Mesendoderm (in vitro differentiated cells): ENCODE measurements at regions not wholly inside any gene's neighbourhood (a gene's known extent, or its start where the extent isn't known, plus 50 kb on each side); places are given as distances from the start of the nearest gene placed in this dataset.
A peak's percentile ranks its signal among the peaks of the same experiment; 100 is the strongest.

Experiments
- DNase-seq: peaks from one replicate; pipeline ENCODE4 v3.0.0; 2013
- H2AK5ac ChIP-seq: 2 replicates; pipeline ENCODE4 v1.6.1; 2013; ENCODE audit warnings: low read length, inconsistent platforms
- H2BK120ac ChIP-seq: 2 replicates; pipeline ENCODE4 v1.6.1; 2013; ENCODE audit warnings: low read depth, mild to moderate bottlenecking, low read length, moderate library complexity, mixed read lengths
- H2BK15ac ChIP-seq: replicated peaks from 2 replicates; pipeline ENCODE4 v1.6.1; 2013; ENCODE audit warnings: low read depth, mild to moderate bottlenecking, moderate library complexity
- H2BK5ac ChIP-seq: 2 replicates; pipeline ENCODE4 v1.6.1; 2013; ENCODE audit warnings: low read length, inconsistent platforms
- H3K18ac ChIP-seq: 2 replicates; pipeline ENCODE4 v1.6.1; 2013; ENCODE audit warnings: mild to moderate bottlenecking, low read length, mixed read lengths
- H3K23ac ChIP-seq: one replicate; pipeline ENCODE4 v1.6.1; 2013; ENCODE audit warnings: low read length
- H3K27ac ChIP-seq: 2 replicates; pipeline ENCODE4 v1.5.1; 2013; ENCODE audit warnings: low read depth, mild to moderate bottlenecking, inconsistent platforms, low read length, moderate library complexity
- H3K27me3 ChIP-seq: 2 replicates; pipeline ENCODE4 v1.6.1; 2013; ENCODE audit warnings: low read length, control low read depth, mild to moderate bottlenecking, inconsistent platforms; ENCODE audit not compliant: insufficient read depth, poor library complexity
- H3K36me3 ChIP-seq: 2 replicates; pipeline ENCODE4 v1.6.1; 2013; ENCODE audit warnings: low read length, inconsistent platforms; ENCODE audit not compliant: control insufficient read depth, insufficient read depth
- H3K4ac ChIP-seq: one replicate; pipeline ENCODE4 v1.6.1; 2013; ENCODE audit warnings: low read depth, mild to moderate bottlenecking, low read length, moderate library complexity
- H3K4me1 ChIP-seq: 2 replicates; pipeline ENCODE4 v1.6.1; 2013; ENCODE audit warnings: low read depth, low read length, inconsistent platforms; ENCODE audit not compliant: control insufficient read depth
- H3K4me2 ChIP-seq: 2 replicates; pipeline ENCODE4 v1.6.1; 2013; ENCODE audit warnings: low read length
- H3K4me3 ChIP-seq: 2 replicates; pipeline ENCODE4 v1.5.1; 2013; ENCODE audit warnings: mild to moderate bottlenecking, low read length
- H3K56ac ChIP-seq: one replicate; pipeline ENCODE4 v1.6.1; 2013; ENCODE audit warnings: low read length
- H3K79me1 ChIP-seq: 2 replicates; pipeline ENCODE4 v1.6.1; 2013; ENCODE audit warnings: low read length, inconsistent platforms
- H3K79me2 ChIP-seq: 2 replicates; pipeline ENCODE4 v1.6.1; 2013; ENCODE audit warnings: mild to moderate bottlenecking, low read length; ENCODE audit not compliant: control insufficient read depth, insufficient read depth
- H3K9ac ChIP-seq: 2 replicates; pipeline ENCODE4 v1.6.1; 2013; ENCODE audit warnings: low read length, inconsistent platforms
- H4K5ac ChIP-seq: one replicate; pipeline ENCODE4 v1.6.1; 2013; ENCODE audit warnings: low read length
- H4K8ac ChIP-seq: one replicate; pipeline ENCODE4 v1.6.1; 2013; ENCODE audit warnings: low read depth, mild to moderate bottlenecking, control low read depth, low read length, moderate library complexity
- WGBS: extraction: QIAGEN DNeasy Blood & Tissue Kit; methylation state at CpG from one replicate; pipeline ENCODE4 v1.1.7; 2013; ENCODE audit warnings: low lambda C conversion rate, missing lambda C conversion rate; ENCODE audit not compliant: insufficient coverage; ENCODE audit errors: extremely low coverage; 5-methylcytosine and 5-hydroxymethylcytosine counted together

- no peak overlapping the region for H3K56ac ChIP-seq
- H3K4ac ChIP-seq, result no peak overlapping the region
- H3K27ac ChIP-seq, result no peak overlapping the region
Observed at GRCh38 chr13:70703755-70704154, 595.5 kb upstream of the KLHL1 start.

GRCh38 chr13:70694996-70695715 is 586.9 kb upstream of the KLHL1 start:
- Histone ChIP-seq H4K8ac (no peak overlapping the region), H2AK5ac (no peak overlapping the region), H3K4me2 (no peak overlapping the region), H3K4me3 (no peak overlapping the region), H3K79me1 (no peaks in the 10 kb centered on the region), H3K27me3 (no peaks in the 10 kb centered on the region), H2BK5ac (no peak overlapping the region), H3K9ac (no peak overlapping the region), H3K36me3 (no peaks in the 10 kb centered on the region), H3K56ac (no peak overlapping the region), H3K27ac (no peak overlapping the region), H3K79me2 (no peaks in the 10 kb centered on the region), H3K4ac (no peak overlapping the region), H3K4me1 (no peaks in the 10 kb centered on the region), H2BK15ac (no peak overlapping the region), H3K18ac (no peak overlapping the region), H4K5ac (no peak overlapping the region), H3K23ac (no peak overlapping the region), H2BK120ac (no peak overlapping the region)
- DNase-seq, result no peak
- no CpG with 5 or more reads among the region's 3 CpGs for WGBS

More at GRCh38 chr13:70703755-70704154, 595.5 kb upstream of the KLHL1 start:
- H4K5ac ChIP-seq, result no peak overlapping the region
- H3K4me1 ChIP-seq, result no peaks in the 10 kb centered on the region
- no peaks in the 10 kb centered on the region for H3K36me3 ChIP-seq
- H4K8ac ChIP-seq, result no peak overlapping the region
- no peaks in the 10 kb centered on the region for H3K27me3 ChIP-seq
- H2BK15ac ChIP-seq, result no peak overlapping the region
- H3K23ac ChIP-seq, result no peak overlapping the region
- H3K18ac ChIP-seq, result no peak overlapping the region
- H3K9ac ChIP-seq, result no peak overlapping the region
- H3K4me3 ChIP-seq, result no peak overlapping the region
- no peak for DNase-seq
- H3K79me2 ChIP-seq, result no peaks in the 10 kb centered on the region
- no peak overlapping the region for H2BK5ac ChIP-seq
- H3K79me1 ChIP-seq, result no peaks in the 10 kb centered on the region
- no peak overlapping the region for H3K4me2 ChIP-seq
- no CpG with 5 or more reads among the region's 4 CpGs for WGBS
- no peak overlapping the region for H2AK5ac ChIP-seq
- H2BK120ac ChIP-seq, result no peak overlapping the region

DNA sequence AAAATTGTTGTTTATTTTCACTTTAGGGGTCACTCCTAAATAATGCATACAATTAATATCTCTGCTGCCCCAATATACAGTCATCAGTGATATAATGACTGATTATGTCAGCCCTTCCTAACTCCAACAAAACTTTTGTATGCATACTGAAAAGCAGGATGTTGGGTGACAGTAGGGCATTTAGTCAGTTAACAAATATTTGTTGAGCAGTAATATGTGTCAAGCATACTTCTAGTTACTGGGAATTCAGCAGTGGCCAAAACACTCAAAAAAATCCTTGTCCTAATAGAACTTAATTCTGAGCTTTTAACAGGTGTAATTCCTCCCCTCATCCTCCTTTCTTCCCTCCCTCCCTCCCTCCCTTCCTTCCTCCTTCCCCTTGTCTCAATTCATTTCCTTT is 560.7 kb upstream of the KLHL1 start:
- Histone ChIP-seq H4K8ac (no peak overlapping the region), H3K23ac (no peak overlapping the region), H3K4me1 (no peaks in the 10 kb centered on the region), H2BK120ac (no peak overlapping the region), H3K79me2 (no peaks in the 10 kb centered on the region), H3K56ac (no peak overlapping the region), H3K9ac (no peak overlapping the region), H2BK15ac (no peak overlapping the region), H3K27ac (no peak overlapping the region), H3K18ac (no peak overlapping the region), H3K4me2 (no peak overlapping the region), H3K36me3 (no peaks in the 10 kb centered on the region), H4K5ac (no peak overlapping the region), H3K4ac (no peak overlapping the region), H2AK5ac (no peak overlapping the region), H3K79me1 (no peaks in the 10 kb centered on the region), H3K27me3 (no peaks in the 10 kb centered on the region), H3K4me3 (no peak overlapping the region), H2BK5ac (no peak overlapping the region)
- DNase-seq, result no peak

DNA sequence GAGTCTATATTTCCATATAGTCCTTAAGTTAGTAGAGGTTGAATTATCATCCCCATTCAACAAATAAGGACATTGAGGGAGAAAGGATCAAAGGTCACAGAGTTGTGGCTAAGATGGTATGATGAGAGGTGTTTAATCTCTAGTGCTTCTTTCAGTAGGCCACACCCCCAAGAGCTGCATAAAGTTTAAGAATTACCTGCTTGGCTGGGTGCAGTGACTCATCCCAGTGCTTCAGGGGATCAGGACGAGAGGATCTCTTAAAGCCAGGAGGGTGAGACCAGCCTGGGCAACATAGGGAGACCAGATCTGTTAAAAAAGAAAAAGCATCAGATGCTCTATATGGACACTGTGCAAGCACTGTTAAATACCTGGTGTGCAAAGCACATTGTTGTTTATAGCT is 560.0 kb upstream of the KLHL1 start:
- no peak overlapping the region for H2BK120ac ChIP-seq
- no peaks in the 10 kb centered on the region for H3K36me3 ChIP-seq
- H4K5ac ChIP-seq, result no peak overlapping the region
- peak; percentile 79 for DNase-seq
- H3K79me1 ChIP-seq, result no peaks in the 10 kb centered on the region
- no peaks in the 10 kb centered on the region for H3K27me3 ChIP-seq
- H3K27ac ChIP-seq, result no peak overlapping the region
- no peak overlapping the region for H2BK15ac ChIP-seq
- no peak overlapping the region for H3K4ac ChIP-seq
- H3K4me3 ChIP-seq, result no peak overlapping the region
- no peak overlapping the region for H3K18ac ChIP-seq
- H3K56ac ChIP-seq, result no peak overlapping the region
- H2AK5ac ChIP-seq, result no peak overlapping the region
- H3K79me2 ChIP-seq, result no peaks in the 10 kb centered on the region
- no peak overlapping the region for H4K8ac ChIP-seq
- H3K9ac ChIP-seq, result no peak overlapping the region
- H2BK5ac ChIP-seq, result no peak overlapping the region
- no peak overlapping the region for H3K4me2 ChIP-seq
- no peaks in the 10 kb centered on the region for H3K4me1 ChIP-seq
- no peak overlapping the region for H3K23ac ChIP-seq
- WGBS, result no CpG with 5 or more reads among the region's 1 CpG

DNA sequence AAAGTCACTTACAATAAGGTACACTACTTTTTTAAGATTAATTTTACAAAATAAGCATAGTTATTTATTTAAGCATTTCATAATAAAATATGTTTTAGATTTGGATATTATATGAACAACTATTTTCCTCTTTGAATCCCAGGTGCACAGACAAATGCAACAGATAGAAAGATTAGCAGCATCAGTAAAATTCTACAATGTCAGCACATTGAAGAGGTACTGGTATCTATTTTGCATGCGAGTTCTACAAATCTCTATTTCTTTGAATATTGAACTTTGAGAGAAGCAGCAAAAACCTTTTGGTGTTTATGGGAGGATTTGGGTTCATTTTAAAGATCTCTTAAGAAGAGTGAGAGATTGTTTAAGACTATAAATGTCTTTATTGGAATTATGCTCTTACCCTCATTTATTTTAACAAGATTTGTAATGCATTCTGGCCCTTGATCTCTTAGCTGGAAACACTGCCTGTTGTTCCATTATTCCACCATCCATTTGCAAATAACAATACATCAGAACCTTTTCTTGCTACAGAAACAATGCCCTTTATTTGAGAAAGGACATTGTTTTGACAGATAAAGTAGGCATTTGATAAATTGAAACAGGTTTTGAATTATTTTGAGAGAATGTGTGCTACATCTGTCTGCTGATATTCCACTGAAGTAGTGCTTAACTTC is 558.8 kb upstream of the KLHL1 start:
- Histone ChIP-seq H3K36me3 (no peaks in the 10 kb centered on the region), H4K8ac (no peak overlapping the region), H2BK5ac (no peak overlapping the region), H3K4me1 (no peaks in the 10 kb centered on the region), H2BK15ac (no peak overlapping the region), H3K79me2 (no peaks in the 10 kb centered on the region), H3K23ac (no peak overlapping the region), H3K4me3 (no peak overlapping the region), H3K27me3 (no peaks in the 10 kb centered on the region), H2AK5ac (no peak overlapping the region), H3K27ac (no peak overlapping the region), H3K4ac (no peak overlapping the region), H4K5ac (no peak overlapping the region), H3K18ac (no peak overlapping the region), H3K9ac (no peak overlapping the region), H3K56ac (no peak overlapping the region), H3K79me1 (no peaks in the 10 kb centered on the region), H2BK120ac (no peak overlapping the region), H3K4me2 (no peak overlapping the region)
- DNase-seq, result no peak
- no CpG with 5 or more reads among the region's 1 CpG for WGBS
